ENCODE measurements at regions not wholly inside any gene's neighbourhood (a gene's known extent, or its start where the extent isn't known, plus 50 kb on each side); places are given as distances from the start of the nearest gene placed in this dataset.

- Histone ChIP-seq H3K4me3 (no peak overlapping the region), H2AFZ (no peak overlapping the region), H3K27ac (no peak overlapping the region), H3K36me3 (ENCODE audit: low read depth) (no peaks in the 10 kb centered on the region), H3K27me3 (replicated peaks; ENCODE audit: insufficient read depth) (peaks cover 38% of the 10 kb centered on the region), H3K79me2 (ENCODE audit: insufficient read depth) (no peaks in the 10 kb centered on the region), H3K9me3 (ENCODE audit: low read depth) (no peaks in the 10 kb centered on the region), H3K4me1 (ENCODE audit: insufficient read depth) (peaks cover 10% of the 10 kb centered on the region), H3F3A (ENCODE audit: insufficient read depth) (no peaks in the 10 kb centered on the region), H3K9ac (no peak overlapping the region), H3K9me2 (ENCODE audit: insufficient read depth) (no peaks in the 10 kb centered on the region), H4K20me1 (ENCODE audit: insufficient read depth) (no peaks in the 10 kb centered on the region), H3K4me2 (ENCODE audit: unreplicated experiment) (no peak overlapping the region)
- DNase-seq, result no peak
- TF ChIP-seq EZH2 (IDR thresholded peaks at IDR 0.05; ENCODE audit: insufficient read depth, poor library complexity, severe bottlenecking) (no peak), EZH2phosphoT487 (IDR thresholded peaks at IDR 0.05; ENCODE audit: insufficient read depth, low read depth) (no peak)
- in situ Hi-C loops (cut with MboI), result no loop called here
- 72 to 77% methylated on average over 11 to 14 of the region's 14 CpGs for WGBS, 2 experiments (ENCODE audit: low coverage in 1 of 2, low lambda C conversion rate in 2 of 2, missing lambda C conversion rate in 2 of 2)
Observed at GRCh38 chr16:86964796-86965241, 352.4 kb downstream of the C16orf95 start.

GRCh38 chr16:86965331-86965730, 351.9 kb downstream of the C16orf95 start:
- no peaks in the 10 kb centered on the region for H3K9me3 ChIP-seq (ENCODE audit: low read depth)
- TF ChIP-seq EZH2phosphoT487 (IDR thresholded peaks at IDR 0.05; ENCODE audit: insufficient read depth, low read depth), result no peak
- TF ChIP-seq EZH2 (IDR thresholded peaks at IDR 0.05; ENCODE audit: insufficient read depth, poor library complexity, severe bottlenecking), result no peak
- no peaks in the 10 kb centered on the region for H3K9me2 ChIP-seq (ENCODE audit: insufficient read depth)
- H3K27ac ChIP-seq, result no peak overlapping the region
- no peaks in the 10 kb centered on the region for H3F3A ChIP-seq (ENCODE audit: insufficient read depth)
- no peak overlapping the region for H3K4me3 ChIP-seq
- H3K9ac ChIP-seq, result no peak overlapping the region
- H2AFZ ChIP-seq, result no peak overlapping the region
- WGBS, 2 experiments (ENCODE audit: low coverage in 1 of 2, low lambda C conversion rate in 2 of 2, missing lambda C conversion rate in 2 of 2), result 85 to 92% methylated on average over 12 of the region's 12 CpGs
- peaks cover 10% of the 10 kb centered on the region for H3K4me1 ChIP-seq (ENCODE audit: insufficient read depth)
- no peaks in the 10 kb centered on the region for H3K36me3 ChIP-seq (ENCODE audit: low read depth)
- no peak overlapping the region for H3K4me2 ChIP-seq (ENCODE audit: unreplicated experiment)
- in situ Hi-C loops (cut with MboI), result no loop called here
- DNase-seq, result no peak
- H3K27me3 ChIP-seq (replicated peaks; ENCODE audit: insufficient read depth), result peaks cover 33% of the 10 kb centered on the region
- H4K20me1 ChIP-seq (ENCODE audit: insufficient read depth), result no peaks in the 10 kb centered on the region
- no peaks in the 10 kb centered on the region for H3K79me2 ChIP-seq (ENCODE audit: insufficient read depth)

- Histone ChIP-seq H3K9me3 (ENCODE audit: low read depth) (no peaks in the 10 kb centered on the region), H3K79me2 (ENCODE audit: insufficient read depth) (no peaks in the 10 kb centered on the region), H3K4me3 (no peak overlapping the region), H3K9me2 (ENCODE audit: insufficient read depth) (no peaks in the 10 kb centered on the region), H2AFZ (no peak overlapping the region), H3K4me1 (ENCODE audit: insufficient read depth) (peaks cover 4% of the 10 kb centered on the region; the same call in 1 of the 2 replicates), H3K27me3 (replicated peaks; ENCODE audit: insufficient read depth) (peaks cover 31% of the 10 kb centered on the region), H4K20me1 (ENCODE audit: insufficient read depth) (no peaks in the 10 kb centered on the region), H3K36me3 (ENCODE audit: low read depth) (no peaks in the 10 kb centered on the region), H3K4me2 (ENCODE audit: unreplicated experiment) (no peak overlapping the region), H3K27ac (no peak overlapping the region), H3F3A (ENCODE audit: insufficient read depth) (no peaks in the 10 kb centered on the region), H3K9ac (no peak overlapping the region)
- DNase-seq, result no peak
- WGBS, 2 experiments (ENCODE audit: low coverage in 1 of 2, low lambda C conversion rate in 2 of 2, missing lambda C conversion rate in 2 of 2), result 74 to 79% methylated on average over 13 of the region's 13 CpGs
- in situ Hi-C loops (cut with MboI), result no loop called here
- TF ChIP-seq EZH2 (IDR thresholded peaks at IDR 0.05; ENCODE audit: insufficient read depth, poor library complexity, severe bottlenecking), result no peak
- TF ChIP-seq EZH2phosphoT487 (IDR thresholded peaks at IDR 0.05; ENCODE audit: insufficient read depth, low read depth), result no peak
Observed at GRCh38 chr16:86965840-86966550, 351.2 kb downstream of the C16orf95 start.

- Histone ChIP-seq H3K27me3 (replicated peaks; ENCODE audit: insufficient read depth) (peaks cover 34% of the 10 kb centered on the region), H3K9me2 (ENCODE audit: insufficient read depth) (no peaks in the 10 kb centered on the region), H2AFZ (no peak overlapping the region), H3K36me3 (ENCODE audit: low read depth) (no peaks in the 10 kb centered on the region), H3K9me3 (ENCODE audit: low read depth) (no peaks in the 10 kb centered on the region), H3K79me2 (ENCODE audit: insufficient read depth) (no peaks in the 10 kb centered on the region), H3K27ac (no peak overlapping the region), H4K20me1 (ENCODE audit: insufficient read depth) (no peaks in the 10 kb centered on the region), H3F3A (ENCODE audit: insufficient read depth) (no peaks in the 10 kb centered on the region), H3K4me1 (ENCODE audit: insufficient read depth) (no peaks in the 10 kb centered on the region), H3K4me3 (no peak overlapping the region), H3K4me2 (ENCODE audit: unreplicated experiment) (no peak overlapping the region), H3K9ac (no peak overlapping the region)
- WGBS, 2 experiments (ENCODE audit: low coverage in 1 of 2, low lambda C conversion rate in 2 of 2, missing lambda C conversion rate in 2 of 2), result 86 to 92% methylated on average over 11 of the region's 11 CpGs
- no peak for DNase-seq
- in situ Hi-C loops (cut with MboI), result no loop called here
- TF ChIP-seq EZH2 (IDR thresholded peaks at IDR 0.05; ENCODE audit: insufficient read depth, poor library complexity, severe bottlenecking), result no peak
- TF ChIP-seq EZH2phosphoT487 (IDR thresholded peaks at IDR 0.05; ENCODE audit: insufficient read depth, low read depth), result no peak
Observed at GRCh38 chr16:86966777-86967176, 350.4 kb downstream of the C16orf95 start.

All from GM23248 (cell line).